Activated CD8-positive, alpha-beta memory T cell treated with anti-CD3 and anti-CD28 coated beads, Interleukin-2, amount 50 U/mL, for 24 hours (primary cell): ENCODE measurements at regions not wholly inside any gene's neighbourhood (a gene's known extent, or its start where the extent isn't known, plus 50 kb on each side); places are given as distances from the start of the nearest gene placed in this dataset.

Source experiments
- DNase-seq: peaks from one replicate; pipeline ENCODE4 v3.0.0-alpha.2; 2020; ENCODE audit errors: extremely low read depth

DNA sequence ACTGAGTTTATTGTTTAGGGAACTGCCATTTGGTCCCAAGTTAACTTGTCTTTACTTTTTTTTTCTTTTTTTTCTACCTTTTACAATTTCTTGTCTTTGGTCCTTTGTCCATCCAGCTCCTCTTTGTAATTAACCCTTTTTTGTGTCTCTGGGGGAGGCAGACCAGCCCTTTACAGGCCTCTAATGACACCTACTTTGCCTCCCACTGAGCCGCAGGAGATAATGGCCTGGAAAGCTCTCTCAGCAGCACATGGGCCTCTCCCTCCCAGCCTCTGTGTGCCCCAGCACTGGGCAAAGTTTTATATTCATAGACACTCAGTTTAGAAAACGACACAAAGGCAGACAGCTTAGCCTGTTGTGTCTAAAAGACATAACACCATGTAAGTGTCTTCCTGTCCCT, 480.4 kb downstream of the SOX6 start:
- no peak for DNase-seq

DNA sequence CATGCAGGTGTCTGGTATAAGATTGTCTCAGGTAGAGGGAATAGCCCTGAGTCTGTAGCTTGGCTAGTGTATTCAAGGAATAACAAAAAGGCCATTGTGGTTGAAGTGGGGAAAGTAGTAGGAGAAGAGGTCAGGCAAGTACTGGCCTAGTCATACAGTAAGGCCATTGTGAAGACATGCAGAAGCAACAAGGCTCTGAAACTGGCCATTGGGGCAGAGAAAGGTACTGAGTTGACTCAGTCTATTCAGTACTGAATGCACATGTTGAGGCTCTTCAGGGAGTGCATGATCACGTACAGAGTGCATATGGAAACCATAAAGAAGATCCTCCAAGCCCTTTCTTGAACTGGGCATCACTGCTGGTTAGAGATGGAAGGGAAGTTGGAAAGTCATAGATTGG, 477.6 kb downstream of the SOX6 start:
- DNase-seq, result no peak

DNA sequence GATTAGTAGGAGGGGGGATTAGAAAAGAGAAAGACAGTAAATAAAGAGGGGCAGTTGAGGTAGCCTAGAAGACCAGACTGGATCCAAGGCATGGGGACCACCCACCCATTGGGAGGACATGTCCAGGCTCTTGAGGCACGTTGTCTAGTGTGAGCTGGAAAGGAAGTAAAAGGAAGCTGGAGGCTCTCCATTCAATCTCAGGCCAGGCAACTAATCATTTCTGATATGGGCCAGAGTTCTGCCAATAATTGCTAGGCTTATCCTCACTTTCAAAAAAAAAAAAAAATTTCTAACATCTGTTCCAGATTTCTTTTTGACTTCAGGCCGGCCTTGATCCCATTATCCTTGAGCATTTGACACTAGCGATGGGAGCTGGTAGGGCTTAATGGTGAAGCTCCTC, 476.1 kb downstream of the SOX6 start:
- no peak for DNase-seq

DNA sequence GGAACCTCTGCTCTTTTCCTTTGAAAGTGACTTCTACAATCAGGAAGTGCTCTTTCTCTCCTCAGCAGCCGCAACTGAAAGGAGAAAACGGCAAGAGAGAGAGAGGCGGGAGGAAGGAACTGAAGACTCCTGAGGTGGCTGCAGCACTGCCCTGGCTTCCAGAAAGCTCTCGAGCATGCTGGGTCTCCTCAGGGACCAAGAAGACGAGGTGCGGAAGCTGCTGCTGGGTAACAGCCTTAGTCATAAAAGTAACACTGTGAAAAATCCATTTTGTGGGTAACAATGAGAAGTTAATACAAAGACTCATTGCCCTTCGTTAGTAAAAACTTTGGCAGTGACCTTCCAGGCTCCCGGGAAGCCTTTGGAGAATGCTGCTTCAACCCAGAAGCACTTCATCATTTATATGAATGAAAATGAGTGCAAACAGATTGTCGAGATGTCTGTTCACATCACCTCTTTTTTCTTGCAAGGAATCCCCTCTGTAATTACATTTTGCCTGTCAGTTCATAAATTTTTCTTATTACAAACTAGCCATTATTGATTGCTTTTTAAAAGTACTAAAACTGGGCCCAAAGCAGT, 473.4 kb downstream of the SOX6 start:
- DNase-seq, result no peak

DNA sequence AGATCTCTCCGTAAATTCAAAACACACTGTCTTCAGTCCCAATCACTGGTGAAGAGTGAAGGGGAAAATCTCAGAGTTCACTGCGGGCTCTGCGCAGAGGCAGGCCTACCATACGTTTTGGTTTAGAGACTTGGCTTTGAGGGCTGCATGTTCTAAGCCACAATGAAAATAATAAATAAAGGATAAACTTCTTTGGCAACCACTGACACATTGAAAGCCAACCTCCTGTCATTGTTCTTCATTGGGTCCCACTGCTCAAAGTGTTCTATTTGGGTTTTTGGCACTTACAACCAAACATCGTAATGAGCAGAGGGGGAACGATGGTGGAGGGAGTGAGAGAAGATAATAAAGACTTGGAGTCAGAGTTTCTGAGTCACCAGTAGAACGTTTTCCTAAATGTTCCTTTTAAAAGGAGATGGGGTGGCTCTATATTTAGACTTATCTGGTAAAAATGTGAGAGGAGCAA, 472.9 kb downstream of the SOX6 start:
- DNase-seq, result no peak

DNA sequence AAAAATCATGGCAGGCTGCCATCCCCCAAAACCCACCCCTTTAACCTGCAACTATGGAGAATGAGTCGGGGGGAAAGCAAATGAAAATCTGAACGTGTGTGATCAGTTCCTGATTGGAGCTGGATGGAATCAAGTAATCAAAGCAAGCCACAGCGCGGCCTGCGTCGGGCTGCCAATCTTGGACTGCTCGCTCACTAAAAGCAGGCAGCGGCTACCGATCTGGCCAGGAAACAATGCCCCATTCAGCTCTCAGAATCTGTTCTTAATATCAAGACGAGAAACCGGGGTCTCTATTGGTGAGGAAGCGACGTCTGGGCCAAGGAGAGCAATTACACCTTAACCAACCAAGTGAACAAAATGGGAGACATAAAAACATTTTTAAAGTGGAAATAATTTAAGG, 472.2 kb downstream of the SOX6 start:
- DNase-seq, result no peak

DNA sequence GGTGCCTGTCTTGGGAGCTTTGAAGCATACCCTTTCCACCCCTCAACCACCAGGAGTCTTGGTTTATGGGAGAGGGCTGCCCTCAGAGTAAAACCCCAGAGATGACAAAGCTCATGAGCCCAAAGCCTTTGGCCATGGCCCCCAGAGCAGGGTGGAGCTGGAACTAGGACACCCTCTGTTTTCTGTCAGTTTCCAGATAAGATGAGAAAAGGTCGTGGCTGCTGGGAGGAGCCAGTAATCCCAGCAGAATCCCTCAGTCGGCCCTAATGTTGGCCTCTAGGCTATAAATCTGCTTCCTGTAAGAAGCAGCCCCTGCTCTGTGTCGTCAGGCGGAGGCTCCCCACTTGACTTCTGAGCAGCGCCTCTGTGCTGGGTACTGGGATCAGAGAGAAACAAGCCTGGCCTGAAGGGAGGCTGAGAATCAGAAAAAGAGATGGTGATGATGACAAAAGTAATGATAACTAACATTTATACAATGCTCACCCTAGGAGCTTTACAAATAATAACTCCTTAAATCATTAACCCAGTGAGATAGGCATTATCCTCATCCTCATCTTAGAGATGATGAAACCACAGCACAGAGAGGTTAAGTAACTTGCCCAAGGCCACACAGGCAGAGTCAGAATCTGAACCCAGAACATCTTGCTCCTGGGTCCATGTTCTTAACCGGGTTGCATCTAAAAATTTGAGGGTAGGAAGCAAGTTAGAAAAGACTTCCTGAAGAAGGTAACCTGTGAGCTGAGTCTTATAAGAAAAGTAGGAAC, 471.4 kb downstream of the SOX6 start:
- DNase-seq, result no peak

DNA sequence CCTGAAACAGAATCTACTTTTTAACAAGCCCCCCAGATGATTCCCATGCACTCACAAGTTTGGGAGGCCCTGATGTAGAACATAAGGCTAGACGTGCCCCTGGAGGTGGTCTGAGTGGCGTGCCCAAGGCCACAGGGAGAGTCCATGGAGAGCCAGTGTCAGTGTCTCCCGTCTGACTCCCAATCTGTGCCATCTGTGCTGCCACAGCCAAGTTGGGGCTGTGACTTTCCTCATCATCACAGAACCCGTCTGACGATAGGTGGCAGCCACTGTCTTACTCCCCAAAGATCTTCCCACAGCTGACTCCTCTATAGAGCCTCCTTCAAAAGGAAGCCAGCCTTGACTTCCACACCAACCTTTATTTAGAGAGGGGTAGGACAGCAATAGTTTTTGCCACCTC, 470.5 kb downstream of the SOX6 start:
- no peak for DNase-seq

DNA sequence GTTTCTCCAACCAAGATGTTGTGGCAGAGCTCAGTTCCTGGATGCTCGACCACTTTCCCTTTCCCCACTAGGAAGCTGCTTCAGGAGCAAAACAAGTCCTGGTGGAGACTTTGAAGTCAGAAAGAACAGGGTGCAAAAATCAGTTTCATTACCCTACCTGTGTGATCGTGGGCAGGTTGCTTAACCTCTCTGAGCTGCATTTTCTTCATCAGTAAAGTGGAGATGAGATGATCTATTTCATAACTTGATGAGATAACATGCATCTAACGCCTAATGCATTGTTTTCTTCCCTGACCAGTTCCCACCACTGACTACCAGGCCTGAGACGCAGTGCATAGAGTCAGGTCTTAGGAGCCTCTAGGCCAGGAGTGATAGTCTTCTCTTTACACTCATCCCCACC, 470.0 kb downstream of the SOX6 start:
- DNase-seq, result no peak

DNA sequence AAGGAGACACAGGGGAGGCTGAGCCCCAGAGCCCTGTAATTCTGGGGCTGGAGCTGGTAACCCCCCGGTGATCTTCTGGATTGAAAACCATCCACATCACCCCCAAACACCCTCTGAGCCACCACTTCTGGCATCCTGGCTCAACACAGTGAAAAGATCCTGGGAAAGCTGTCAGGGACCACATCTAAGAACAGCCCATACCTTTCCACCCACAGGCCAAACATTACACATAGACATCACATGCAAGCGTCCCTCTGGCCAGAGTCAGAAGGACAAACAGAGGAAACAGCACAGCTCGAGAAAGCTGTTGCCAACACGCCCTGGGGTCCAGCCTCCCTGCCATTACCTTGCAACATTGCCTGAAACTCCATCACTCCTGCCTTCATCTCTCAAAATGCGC, 469.5 kb downstream of the SOX6 start:
- no peak for DNase-seq

DNA sequence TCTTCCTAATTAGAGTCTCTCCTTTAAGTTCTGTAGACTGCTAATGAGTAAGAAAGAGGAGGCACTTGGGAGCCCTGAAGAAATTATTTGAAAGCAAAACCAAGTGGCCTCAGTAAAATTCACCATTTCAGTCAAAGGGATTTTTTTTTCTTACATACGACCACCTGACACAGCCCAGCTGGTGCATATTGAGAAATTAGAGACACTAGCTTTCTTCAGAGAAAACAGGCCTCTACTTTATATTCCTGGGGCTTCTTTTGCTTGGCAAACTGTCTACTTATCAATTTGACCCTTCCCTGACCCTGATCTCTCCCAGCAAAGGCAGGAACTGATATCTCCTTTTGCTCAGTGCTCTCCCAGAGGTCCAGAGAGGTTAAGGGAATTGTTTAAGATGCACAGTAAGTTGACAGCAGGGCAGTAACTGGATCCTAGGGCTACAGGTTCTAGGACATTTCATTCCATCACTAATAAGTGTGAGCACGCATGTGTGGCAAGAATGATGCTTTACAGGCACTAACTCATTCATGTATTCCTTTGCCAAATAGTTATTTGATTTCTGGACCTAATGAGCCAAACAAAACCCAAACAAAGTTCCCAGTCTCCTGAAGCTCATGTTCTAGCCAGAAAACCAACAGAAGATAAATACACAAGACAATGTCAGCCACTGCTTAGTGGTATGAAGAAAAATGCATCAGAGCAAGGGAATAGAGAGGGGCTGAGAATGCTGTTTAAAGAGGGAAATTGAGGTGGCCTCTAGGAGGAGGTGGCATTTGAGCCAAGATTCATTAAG, 467.6 kb downstream of the SOX6 start:
- DNase-seq, result no peak

DNA sequence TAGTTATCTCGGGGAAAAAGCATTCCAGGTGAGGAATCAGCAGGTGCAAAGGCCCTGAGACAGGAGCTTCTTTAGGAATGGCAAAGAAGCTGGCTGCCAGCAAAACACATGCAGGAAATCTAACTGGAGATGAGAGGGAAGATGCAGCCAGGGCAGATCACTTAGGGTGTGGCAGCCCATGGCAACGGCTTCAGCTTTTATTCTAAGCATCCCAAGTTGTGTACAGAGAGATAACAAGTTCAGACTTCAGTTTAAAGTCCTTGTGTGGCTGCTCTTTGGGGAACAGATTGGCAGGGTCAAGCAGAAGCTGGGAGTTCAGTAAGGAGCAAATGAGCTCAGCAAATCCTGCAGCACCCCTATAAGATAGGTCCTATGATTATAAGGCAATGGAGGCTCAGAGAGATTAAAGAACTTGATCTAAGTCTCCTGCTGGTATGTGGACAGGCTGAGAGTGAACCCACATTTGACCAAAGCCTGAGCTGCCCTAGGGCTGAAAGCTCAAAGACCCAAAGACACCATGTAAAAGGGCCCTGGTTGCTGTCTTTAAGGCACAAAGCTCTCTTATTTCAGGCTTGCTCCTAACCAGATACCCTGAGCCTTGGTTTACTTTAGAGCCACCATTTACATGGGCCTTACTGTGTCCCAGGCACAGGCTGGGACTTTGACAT, 466.8 kb downstream of the SOX6 start:
- DNase-seq, result no peak

DNA sequence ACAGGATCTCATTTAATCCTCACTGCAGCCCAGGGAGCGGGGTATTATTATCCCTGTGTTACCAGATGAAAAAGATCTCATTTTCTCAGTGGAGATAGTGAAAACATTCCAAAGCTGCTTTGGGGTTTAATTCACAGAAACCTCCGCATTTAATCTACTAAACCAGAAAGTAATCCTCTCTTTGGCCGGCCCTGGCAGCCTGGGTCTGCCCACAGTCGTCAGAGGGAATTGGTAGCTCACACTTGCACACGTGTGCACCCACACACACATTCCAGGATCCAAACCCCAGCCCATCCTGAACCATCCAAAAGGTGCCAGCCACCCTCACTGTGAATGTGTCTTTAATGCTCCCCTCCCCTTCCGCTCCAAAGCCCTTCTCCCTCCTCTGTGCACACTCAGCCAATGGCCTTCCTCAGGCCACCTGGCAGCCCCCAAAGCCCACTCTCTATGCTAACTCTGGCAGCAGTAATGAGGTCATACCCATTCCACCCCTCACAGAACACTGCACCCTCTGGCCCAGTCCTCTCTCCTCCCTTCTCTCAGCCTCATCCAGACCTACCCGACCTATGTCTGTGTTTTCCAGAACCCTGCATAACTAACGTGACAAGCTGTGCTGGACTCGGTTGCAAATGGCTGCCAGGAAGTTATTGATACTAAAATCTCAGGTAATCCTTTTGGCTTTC, 466.2 kb downstream of the SOX6 start:
- no peak for DNase-seq

DNA sequence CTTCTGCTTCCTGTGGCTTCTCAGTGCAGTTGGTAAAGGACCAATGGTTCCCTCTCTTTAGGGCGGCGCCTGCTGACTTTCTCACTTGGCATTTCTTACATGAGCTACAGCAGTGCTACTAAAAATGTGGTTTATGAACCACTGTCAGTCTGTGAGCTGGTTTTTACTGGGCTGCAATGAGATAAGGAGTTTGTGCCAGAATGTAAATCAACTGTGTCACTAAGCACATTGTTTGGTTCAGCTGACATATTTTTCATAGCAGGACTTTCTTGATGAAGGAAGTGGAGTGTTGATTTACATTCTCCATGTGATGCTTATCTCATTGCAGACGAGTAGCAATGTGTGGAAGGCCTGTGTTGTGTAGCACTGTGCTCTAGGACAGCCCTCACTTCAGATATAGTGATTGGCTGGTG, 463.3 kb downstream of the SOX6 start:
- DNase-seq, result no peak

DNA sequence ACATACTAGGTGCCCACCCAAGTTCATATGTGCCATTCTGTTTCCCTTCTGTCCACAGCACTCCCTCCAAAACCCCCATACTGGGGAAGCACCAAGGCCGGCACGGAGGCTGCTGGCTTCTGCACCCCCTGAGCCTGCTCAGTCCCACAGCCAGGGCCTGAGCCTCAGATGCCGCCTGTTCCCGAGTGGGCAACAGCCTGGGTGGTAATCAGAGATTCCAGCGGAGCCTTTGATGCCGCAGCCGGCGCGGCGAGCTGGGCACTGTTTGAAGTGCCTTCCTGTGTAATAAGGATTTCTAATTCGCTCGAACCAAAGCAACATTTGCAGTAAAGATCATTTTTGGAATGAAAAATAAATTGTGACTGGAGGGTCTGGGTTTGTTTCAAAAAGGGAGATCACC, 460.3 kb downstream of the SOX6 start:
- DNase-seq, result no peak

DNA sequence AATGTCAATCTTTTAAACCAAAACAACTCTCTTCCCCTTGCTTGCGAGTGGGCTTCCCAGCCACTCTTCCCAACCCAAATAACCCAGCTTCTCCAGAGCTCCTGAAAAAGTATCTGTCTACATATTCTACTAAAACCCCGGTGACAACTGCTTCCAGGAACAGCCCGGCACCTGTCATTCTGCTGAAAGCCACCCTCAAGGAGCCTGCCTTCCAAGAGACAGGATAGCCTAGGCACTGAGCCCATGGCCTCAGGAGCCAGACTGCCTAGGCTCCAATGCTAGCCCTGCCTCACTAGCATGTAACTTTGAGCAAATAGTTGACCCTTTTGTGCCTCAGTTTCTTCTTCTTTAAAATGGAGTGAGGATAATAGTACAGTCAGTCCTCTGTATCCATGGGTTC, 459.8 kb downstream of the SOX6 start:
- DNase-seq, result no peak

DNA sequence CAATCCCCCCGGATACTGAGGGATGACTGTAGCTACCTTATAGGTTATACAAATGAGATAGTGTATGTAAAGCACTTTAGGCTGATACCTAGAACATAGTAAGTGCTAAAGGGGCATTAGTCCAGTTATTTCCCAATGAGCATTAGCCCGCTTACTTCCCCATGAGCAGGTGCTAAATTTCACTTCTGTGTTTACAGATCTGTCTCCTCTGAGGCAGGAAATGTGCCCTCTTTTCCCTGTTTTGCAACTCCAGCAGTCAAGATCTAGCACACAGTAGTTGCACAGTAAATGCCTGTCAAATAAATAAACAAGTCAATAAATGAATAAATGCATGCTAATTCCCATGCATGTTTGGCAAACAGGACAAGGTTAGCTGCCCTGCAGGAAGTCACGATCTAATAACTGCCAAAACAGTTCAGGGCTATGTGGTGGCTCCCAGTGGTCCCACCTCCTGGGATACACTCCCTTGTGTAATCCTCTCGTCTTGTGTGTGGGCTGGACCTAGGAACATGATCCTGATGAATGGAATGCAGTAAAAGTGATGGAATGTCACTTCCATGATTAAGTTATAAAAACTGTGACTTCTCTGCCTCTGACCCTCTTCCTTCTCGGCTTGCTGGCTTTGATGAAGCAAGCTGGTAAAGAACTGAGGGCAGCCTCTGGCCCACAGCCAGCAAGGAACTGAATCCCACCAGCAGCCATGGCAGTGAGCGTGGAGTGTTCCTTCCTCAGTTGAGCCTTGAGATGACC, 459.0 kb downstream of the SOX6 start:
- DNase-seq, result no peak

DNA sequence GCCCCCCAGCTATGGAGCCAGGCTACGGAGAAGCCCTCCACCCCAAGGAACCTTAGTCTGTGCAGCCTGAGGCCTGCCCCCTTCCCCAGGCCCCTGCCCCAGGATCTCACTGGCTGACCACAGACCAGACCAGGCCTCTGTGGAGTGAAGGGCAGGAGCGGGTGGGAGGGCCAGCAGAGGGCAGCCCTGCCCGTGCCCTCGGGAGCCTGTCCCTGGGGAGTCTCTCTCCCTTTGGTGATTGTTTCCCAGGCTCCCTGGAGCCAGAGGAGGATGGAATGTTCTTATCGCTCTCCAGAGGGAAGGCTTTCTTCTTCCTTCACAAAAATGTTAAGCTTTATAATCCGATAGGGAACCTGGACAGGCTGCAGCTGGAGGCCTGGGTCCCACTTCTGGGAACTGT, 455.3 kb downstream of the SOX6 start:
- no peak for DNase-seq

DNA sequence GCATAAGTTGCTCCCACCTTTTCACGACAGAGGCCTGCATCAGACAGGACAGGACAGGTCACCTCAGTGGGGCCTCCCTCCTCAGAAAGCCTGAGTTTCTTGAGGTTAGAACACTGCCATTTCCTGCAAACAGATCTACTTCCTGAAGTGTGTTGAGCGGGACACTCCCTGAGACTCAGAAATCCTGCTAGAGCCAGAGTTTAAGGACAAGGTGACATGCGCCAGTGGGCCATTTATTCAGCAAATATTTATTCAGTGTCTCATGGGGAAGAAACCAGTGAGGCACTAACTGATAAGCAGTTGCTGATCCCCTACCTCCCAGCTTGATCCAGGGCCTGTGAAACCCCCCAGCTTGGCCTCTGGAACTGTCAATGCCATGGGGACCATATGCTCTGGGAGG, 454.6 kb downstream of the SOX6 start:
- DNase-seq, result no peak

DNA sequence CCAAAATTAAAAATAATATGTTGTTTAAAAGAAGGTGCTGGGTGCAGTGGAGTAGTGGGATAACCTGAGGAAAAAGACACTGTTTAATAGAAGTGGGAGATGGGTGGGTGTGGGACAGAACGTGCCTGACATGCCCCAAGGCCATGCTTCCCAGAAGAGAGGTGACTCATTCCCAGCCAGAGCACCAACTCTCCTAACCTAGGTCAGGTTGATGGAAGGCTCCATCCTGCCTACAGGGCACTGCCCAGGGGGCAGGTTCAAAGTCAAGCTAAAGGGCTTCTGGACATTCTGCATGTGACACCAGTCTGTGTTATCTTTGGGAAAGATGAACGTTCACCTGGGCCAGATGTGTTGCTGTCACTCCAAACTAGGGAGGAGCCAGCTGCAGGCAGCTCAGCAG, 453.1 kb downstream of the SOX6 start:
- no peak for DNase-seq
